ENCODE measurements at regions not wholly inside any gene's neighbourhood (a gene's known extent, or its start where the extent isn't known, plus 50 kb on each side); places are given as distances from the start of the nearest gene placed in this dataset.

DNA sequence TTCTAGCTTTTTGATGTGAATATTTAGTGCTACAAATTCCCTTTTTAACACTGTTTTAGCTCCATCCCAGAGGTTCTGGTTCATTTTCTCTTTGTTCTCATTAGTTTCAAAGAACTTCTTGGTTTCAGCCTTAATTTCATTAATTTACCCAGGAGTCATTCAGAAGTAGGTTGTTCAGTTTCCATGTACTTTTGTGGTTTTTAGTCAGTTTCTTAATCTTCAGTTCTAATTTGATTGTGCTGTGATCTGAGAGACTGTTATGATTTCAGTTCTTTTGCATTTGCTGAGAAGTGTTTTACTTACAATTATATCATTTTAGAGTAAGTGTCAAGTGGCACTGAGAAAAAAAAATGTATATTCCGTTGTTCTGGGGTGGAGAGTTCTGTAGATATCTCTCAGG lies 240.1 kb upstream of the RASA1 start:
- no TSS peak for BruUV-seq (replicated peaks)
- Histone ChIP-seq H3K18ac (ENCODE audit: low read depth, low read length) (no peak overlapping the region), H3K4me3 (ENCODE audit: insufficient read depth, low read depth, low read length) (no peak overlapping the region), H3K4me2 (ENCODE audit: low read depth, low read length) (no peak overlapping the region), H2BK20ac (ENCODE audit: low read depth, low read length) (no peak overlapping the region), H2AK9ac (replicated peaks; ENCODE audit: low read depth, low read length, poor library complexity) (no peak overlapping the region), H3K9ac (ENCODE audit: low read depth, low read length) (no peak overlapping the region), H3K36me3 (ENCODE audit: control insufficient read depth, insufficient read depth, low read length) (no peaks in the 10 kb centered on the region), H3K14ac (replicated peaks; ENCODE audit: low read depth, low read length) (no peak overlapping the region), H3K9me3 (ENCODE audit: control insufficient read depth, insufficient read depth, low read length) (0 out of 2 replicates have a peak, but pooled peaks cover 2% of the 10 kb centered on the region), H3K79me1 (ENCODE audit: low read depth in 1 of 2, low read length in 2 of 2) (no peaks in the 10 kb centered on the region), H2AFZ (replicated peaks; ENCODE audit: low read length, poor library complexity) (no peak overlapping the region), H4K8ac (ENCODE audit: low read depth in 2 of 2, low read length in 2 of 2) (no peak overlapping the region), H3K4me1 (ENCODE audit: control insufficient read depth, insufficient read depth, low read length) (no peaks in the 10 kb centered on the region), H4K20me1 (ENCODE audit: insufficient read depth, low read length) (no peaks in the 10 kb centered on the region), H3K56ac (ENCODE audit: extremely low read depth, insufficient read depth, low read length) (no peak overlapping the region), H2BK120ac (ENCODE audit: low read depth, low read length) (no peak overlapping the region), H4K91ac (ENCODE audit: insufficient read depth, low read depth, low read length) (no peak overlapping the region), H3K27me3 (ENCODE audit: control insufficient read depth, insufficient read depth, low read length) (no peaks in the 10 kb centered on the region), H3K27ac (ENCODE audit: insufficient read depth, low read length) (no peak overlapping the region), H3K9me1 (ENCODE audit: insufficient read depth, low read length) (no peaks in the 10 kb centered on the region), H2AK5ac (ENCODE audit: low read depth, low read length) (no peak overlapping the region), H2BK5ac (ENCODE audit: low read depth, low read length, poor library complexity, severe bottlenecking) (no peak overlapping the region), H4K5ac (ENCODE audit: low read depth, low read length) (no peak overlapping the region), H3K23ac (ENCODE audit: low read depth, low read length) (no peak overlapping the region), H2BK15ac (ENCODE audit: low read depth, low read length) (no peak overlapping the region), H3K4ac (ENCODE audit: low read depth, low read length) (no peak overlapping the region)
- dilution Hi-C loops (cut with HindIII; ENCODE audit: low sequenced_read_pairs, unreplicated experiment): no loop called here
- no CpG with 5 or more reads among the region's 1 CpG for WGBS, 2 experiments (ENCODE audit: extremely low coverage in 2 of 2, insufficient read length in 1 of 2)
- intact Hi-C loops (cut with micrococcal nuclease): no loop called here
- in situ Hi-C loops (cut with MboI; ENCODE audit: low sequenced_read_pairs): no loop called here
- TF ChIP-seq SMC3 (IDR thresholded peaks at IDR 0.05; ENCODE audit: low read depth, low read length): no peak
- TF ChIP-seq RCOR1 (IDR thresholded peaks at IDR 0.05; ENCODE audit: insufficient replicate concordance, low read length): no peak
- TF ChIP-seq CEBPB (IDR thresholded peaks at IDR 0.05; ENCODE audit: low read depth, low read length): no peak
- no peak for TF ChIP-seq FOS (IDR thresholded peaks at IDR 0.05; ENCODE audit: low read depth, low read length)
- no peak for TF ChIP-seq USF2 (IDR thresholded peaks at IDR 0.05; ENCODE audit: low read depth, low read length)
- TF ChIP-seq MXI1 (IDR thresholded peaks at IDR 0.05; ENCODE audit: borderline replicate concordance, low read depth, low read length): no peak
- no peak for TF ChIP-seq BHLHE40 (IDR thresholded peaks at IDR 0.05; ENCODE audit: low read depth, low read length)
- TF ChIP-seq MAZ (IDR thresholded peaks at IDR 0.05; ENCODE audit: borderline replicate concordance, low read depth, low read length): no peak
- CTCF ChIA-PET: interaction anchor here (1.1 kb wide), 1 partner anchor 14 kb away, joined by 3 read pairs; no protein-coding TSS in a partner anchor
- POLR2A ChIA-PET (ENCODE audit: unreplicated experiment): no interaction called here
- no peak for ATAC-seq (ENCODE audit: low read depth)
- DNase-seq: no peak
